Neural progenitor cell (in vitro differentiated cells): ENCODE measurements at regions not wholly inside any gene's neighbourhood (a gene's known extent, or its start where the extent isn't known, plus 50 kb on each side); places are given as distances from the start of the nearest gene placed in this dataset.

Experiments
- DNase-seq: peaks from one replicate; pipeline ENCODE4 v3.0.0-alpha.2; 2016; ENCODE audit warnings: low spot score
- H2AFZ ChIP-seq: fragments of 200-600 bp; sonication (generic); replicated peaks from 2 replicates; pipeline ENCODE4 v1.6.1; 2016; ENCODE audit warnings: antibody characterized with exemption
- H3F3A ChIP-seq: fragments of 200-600 bp; sonication (generic); 2 replicates; pipeline ENCODE4 v1.6.1; 2016; ENCODE audit warnings: antibody characterized with exemption, low read depth
- H3K27ac ChIP-seq: fragments of 200-600 bp; sonication (generic); 2 replicates; pipeline ENCODE4 v1.5.1; 2016; ENCODE audit warnings: mild to moderate bottlenecking
- H3K27me3 ChIP-seq: fragments of 200-600 bp; sonication (generic); 2 replicates; pipeline ENCODE4 v1.6.1; 2016; ENCODE audit warnings: mild to moderate bottlenecking, moderate library complexity
- H3K36me3 ChIP-seq: fragments of 200-600 bp; sonication (generic); 2 replicates; pipeline ENCODE4 v1.5.1; 2016
- H3K4me1 ChIP-seq: fragments of 200-600 bp; sonication (generic); 2 replicates; pipeline ENCODE4 v1.6.1; 2016; ENCODE audit warnings: mixed run types
- H3K4me2 ChIP-seq: fragments of 200-600 bp; sonication (generic); 2 replicates; pipeline ENCODE4 v1.6.1; 2016
- H3K4me3 ChIP-seq: fragments of 200-600 bp; sonication (generic); 2 replicates; pipeline ENCODE4 v1.5.1; 2016
- H3K79me2 ChIP-seq: fragments of 200-600 bp; sonication (generic); 2 replicates; pipeline ENCODE4 v1.6.1; 2016; ENCODE audit warnings: low read depth
- H3K9ac ChIP-seq: fragments of 200-600 bp; sonication (generic); 2 replicates; pipeline ENCODE4 v1.6.1; 2016
- H3K9me3 ChIP-seq: fragments of 200-600 bp; sonication (generic); 2 replicates; pipeline ENCODE4 v1.5.1; 2016; ENCODE audit warnings: low read depth
- H4K20me1 ChIP-seq: fragments of 200-600 bp; sonication (generic); 2 replicates; pipeline ENCODE4 v1.6.1; 2016; ENCODE audit warnings: low read depth
- H3K27ac Mint-ChIP-seq: 3 replicates; pipeline ENCODE4 v1.8.0; 2021; ENCODE audit warnings: mixed read lengths
- H3K27me3 Mint-ChIP-seq: 2 replicates; pipeline ENCODE4 v1.8.0; 2022; ENCODE audit warnings: low read depth, mild to moderate bottlenecking, inconsistent platforms, moderate library complexity, mixed read lengths; ENCODE audit not compliant: insufficient read depth
- H3K36me3 Mint-ChIP-seq: 3 replicates; pipeline ENCODE4 v1.8.0; 2021; ENCODE audit warnings: mixed read lengths
- H3K4me1 Mint-ChIP-seq: 3 replicates; pipeline ENCODE4 v1.8.0; 2021; ENCODE audit warnings: mixed read lengths
- H3K4me3 Mint-ChIP-seq: 3 replicates; pipeline ENCODE4 v1.8.0; 2021; ENCODE audit warnings: mild to moderate bottlenecking, moderate library complexity, mixed read lengths
- H3K9me3 Mint-ChIP-seq: 3 replicates; pipeline ENCODE4 v1.8.0; 2020; ENCODE audit warnings: mixed read lengths
- CTCF ChIP-seq: fragments of 200-600 bp; sonication (generic); IDR thresholded peaks from 2 replicates; pipeline ENCODE4 v1.5.1; 2017; ENCODE audit warnings: antibody characterized with exemption, mild to moderate bottlenecking
- EZH2 ChIP-seq: fragments of 200-600 bp; sonication (generic); IDR thresholded peaks from 2 replicates; pipeline ENCODE4 v1.6.1; 2017; ENCODE audit warnings: antibody characterized with exemption, mild to moderate bottlenecking, moderate library complexity
- EZH2phosphoT487 ChIP-seq: fragments of 200-600 bp; sonication (generic); IDR thresholded peaks from 2 replicates; pipeline ENCODE4 v1.6.1; 2017; ENCODE audit warnings: antibody characterized with exemption

GRCh38 chr4:188511431-188511830 lies 372.2 kb downstream of the TRIML1 start:
- no peak overlapping the region for H3K27ac Mint-ChIP-seq
- Histone ChIP-seq H3K4me3 (no peak overlapping the region), H4K20me1 (no peaks in the 10 kb centered on the region), H3K27ac (no peak overlapping the region), H3K9me3 (no peaks in the 10 kb centered on the region), H3K4me2 (no peak overlapping the region), H3K27me3 (no peaks in the 10 kb centered on the region), H3F3A (no peaks in the 10 kb centered on the region), H3K4me1 (no peaks in the 10 kb centered on the region), H3K36me3 (no peaks in the 10 kb centered on the region), H2AFZ (no peak overlapping the region), H3K9ac (no peak overlapping the region), H3K79me2 (no peaks in the 10 kb centered on the region)
- H3K27me3 Mint-ChIP-seq = peaks cover 8% of the 10 kb centered on the region
- no peak overlapping the region for H3K4me3 Mint-ChIP-seq
- H3K9me3 Mint-ChIP-seq = no peaks in the 10 kb centered on the region
- H3K4me1 Mint-ChIP-seq = no peaks in the 10 kb centered on the region
- no peaks in the 10 kb centered on the region for H3K36me3 Mint-ChIP-seq
- TF ChIP-seq EZH2 (no peak), CTCF (no peak), EZH2phosphoT487 (no peak)
- no peak for DNase-seq

GRCh38 chr4:188532751-188533150 lies 393.5 kb downstream of the TRIML1 start:
- Histone ChIP-seq H3K79me2 (no peaks in the 10 kb centered on the region), H3K4me3 (no peak overlapping the region), H2AFZ (peak overlapping the region; percentile 15), H3K27me3 (no peaks in the 10 kb centered on the region), H4K20me1 (no peaks in the 10 kb centered on the region), H3K9me3 (no peaks in the 10 kb centered on the region), H3K4me2 (no peak overlapping the region), H3F3A (no peaks in the 10 kb centered on the region), H3K9ac (no peak overlapping the region), H3K27ac (no peak overlapping the region), H3K36me3 (no peaks in the 10 kb centered on the region), H3K4me1 (no peaks in the 10 kb centered on the region)
- Mint-ChIP-seq H3K9me3 (no peaks in the 10 kb centered on the region), H3K36me3 (no peaks in the 10 kb centered on the region), H3K4me1 (no peaks in the 10 kb centered on the region), H3K27me3 (no peaks in the 10 kb centered on the region), H3K27ac (peak overlapping the region; percentile 72), H3K4me3 (no peak overlapping the region)
- no peak for TF ChIP-seq EZH2
- no peak for TF ChIP-seq EZH2phosphoT487
- DNase-seq = no peak

- H3F3A ChIP-seq = no peaks in the 10 kb centered on the region
- no peak overlapping the region for H3K4me3 Mint-ChIP-seq
- no peak overlapping the region for H2AFZ ChIP-seq
- H3K4me3 ChIP-seq = no peak overlapping the region
- H3K4me2 ChIP-seq = no peak overlapping the region
- H3K27ac Mint-ChIP-seq = no peak overlapping the region
- no peaks in the 10 kb centered on the region for H3K4me1 Mint-ChIP-seq
- H3K9ac ChIP-seq = no peak overlapping the region
- peaks cover under 1% of the 10 kb centered on the region for H3K9me3 ChIP-seq
- no peak overlapping the region for H3K27ac ChIP-seq
- H3K79me2 ChIP-seq = no peaks in the 10 kb centered on the region
- no peaks in the 10 kb centered on the region for H3K4me1 ChIP-seq
- TF ChIP-seq CTCF = no peak
- no peak for TF ChIP-seq EZH2phosphoT487
- no peak for TF ChIP-seq EZH2
- no peaks in the 10 kb centered on the region for H3K27me3 ChIP-seq
- DNase-seq = no peak
- no peaks in the 10 kb centered on the region for H3K27me3 Mint-ChIP-seq
- no peaks in the 10 kb centered on the region for H4K20me1 ChIP-seq
- no peaks in the 10 kb centered on the region for H3K36me3 Mint-ChIP-seq
- H3K9me3 Mint-ChIP-seq = peaks cover 6% of the 10 kb centered on the region
- H3K36me3 ChIP-seq = no peaks in the 10 kb centered on the region
Observed at GRCh38 chr4:188534297-188534696, 395.1 kb downstream of the TRIML1 start.

- no peaks in the 10 kb centered on the region for H3K36me3 ChIP-seq
- no peaks in the 10 kb centered on the region for H4K20me1 ChIP-seq
- Mint-ChIP-seq H3K4me1 (no peaks in the 10 kb centered on the region), H3K4me3 (no peak overlapping the region), H3K27ac (no peak overlapping the region), H3K36me3 (no peaks in the 10 kb centered on the region), H3K27me3 (no peaks in the 10 kb centered on the region), H3K9me3 (peaks cover 6% of the 10 kb centered on the region)
- H3K79me2 ChIP-seq = no peaks in the 10 kb centered on the region
- H3K27me3 ChIP-seq = no peaks in the 10 kb centered on the region
- no peak overlapping the region for H3K4me2 ChIP-seq
- DNase-seq = no peak
- TF ChIP-seq EZH2 = no peak
- no peak for TF ChIP-seq CTCF
- no peak for TF ChIP-seq EZH2phosphoT487
- H3K4me1 ChIP-seq = no peaks in the 10 kb centered on the region
- H3K4me3 ChIP-seq = no peak overlapping the region
- H2AFZ ChIP-seq = no peak overlapping the region
- H3K27ac ChIP-seq = no peak overlapping the region
- H3K9ac ChIP-seq = no peak overlapping the region
- peaks cover 4% of the 10 kb centered on the region for H3K9me3 ChIP-seq
- H3F3A ChIP-seq = no peaks in the 10 kb centered on the region
Observed at GRCh38 chr4:188534917-188535316, 395.7 kb downstream of the TRIML1 start.
